ENCODE measurements at regions not wholly inside any gene's neighbourhood (a gene's known extent, or its start where the extent isn't known, plus 50 kb on each side); places are given as distances from the start of the nearest gene placed in this dataset.

DNA sequence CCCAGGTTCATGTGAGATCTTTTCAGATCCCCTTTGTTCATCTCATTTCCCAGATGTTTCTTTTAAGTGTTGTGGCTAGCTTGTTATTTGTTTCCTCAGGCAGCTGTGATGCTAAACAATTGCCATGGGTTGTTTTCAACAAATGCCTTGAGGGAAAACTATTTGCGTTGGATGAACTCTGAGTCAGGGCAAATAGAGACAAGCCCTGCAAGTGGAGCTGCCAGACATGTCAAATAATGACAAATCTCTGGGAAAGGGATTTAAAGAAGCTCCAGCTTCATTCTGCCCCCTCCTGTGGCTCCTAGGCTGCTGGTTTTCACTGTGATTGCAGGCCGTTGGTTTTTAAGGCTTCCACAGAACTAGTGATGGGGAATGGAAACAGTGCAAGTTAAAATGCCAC is 272.4 kb upstream of the SP8 start:
- TF ChIP-seq, protein P1, sequence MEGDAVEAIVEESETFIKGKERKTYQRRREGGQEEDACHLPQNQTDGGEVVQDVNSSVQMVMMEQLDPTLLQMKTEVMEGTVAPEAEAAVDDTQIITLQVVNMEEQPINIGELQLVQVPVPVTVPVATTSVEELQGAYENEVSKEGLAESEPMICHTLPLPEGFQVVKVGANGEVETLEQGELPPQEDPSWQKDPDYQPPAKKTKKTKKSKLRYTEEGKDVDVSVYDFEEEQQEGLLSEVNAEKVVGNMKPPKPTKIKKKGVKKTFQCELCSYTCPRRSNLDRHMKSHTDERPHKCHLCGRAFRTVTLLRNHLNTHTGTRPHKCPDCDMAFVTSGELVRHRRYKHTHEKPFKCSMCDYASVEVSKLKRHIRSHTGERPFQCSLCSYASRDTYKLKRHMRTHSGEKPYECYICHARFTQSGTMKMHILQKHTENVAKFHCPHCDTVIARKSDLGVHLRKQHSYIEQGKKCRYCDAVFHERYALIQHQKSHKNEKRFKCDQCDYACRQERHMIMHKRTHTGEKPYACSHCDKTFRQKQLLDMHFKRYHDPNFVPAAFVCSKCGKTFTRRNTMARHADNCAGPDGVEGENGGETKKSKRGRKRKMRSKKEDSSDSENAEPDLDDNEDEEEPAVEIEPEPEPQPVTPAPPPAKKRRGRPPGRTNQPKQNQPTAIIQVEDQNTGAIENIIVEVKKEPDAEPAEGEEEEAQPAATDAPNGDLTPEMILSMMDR (IDR thresholded peaks at IDR 0.05): no peak
- no peak for TF ChIP-seq POLR2A (IDR thresholded peaks at IDR 0.05)
